NCI-H2029 (cell line): ENCODE measurements at regions not wholly inside any gene's neighbourhood (a gene's known extent, or its start where the extent isn't known, plus 50 kb on each side); places are given as distances from the start of the nearest gene placed in this dataset.

ENCODE experiments used
- DNase-seq: peaks from one replicate; lab custom pipeline; 2025; lab: John Stamatoyannopoulos, UW

- no peak for DNase-seq
Measured at GRCh38 chr3:31142543-31142942, 248.1 kb upstream of the GADL1 start.

GRCh38 chr3:31145062-31145461, 250.6 kb upstream of the GADL1 start:
- DNase-seq, result no peak

GRCh38 chr3:31147550-31147949, 253.1 kb upstream of the GADL1 start:
- no peak for DNase-seq

- no peak for DNase-seq
Measured at GRCh38 chr3:31157047-31157694, 262.7 kb upstream of the GADL1 start.

- DNase-seq, result no peak
Measured at GRCh38 chr3:31157893-31158620, 263.6 kb upstream of the GADL1 start.

- no peak for DNase-seq
Measured at GRCh38 chr3:31159331-31160039, 265.0 kb upstream of the GADL1 start.

- DNase-seq, result no peak
Measured at GRCh38 chr3:31161889-31162288, 267.4 kb upstream of the GADL1 start.

- no peak for DNase-seq
Measured at GRCh38 chr3:31164381-31164780, 269.9 kb upstream of the GADL1 start.

GRCh38 chr3:31165399-31165860, 271.0 kb upstream of the GADL1 start:
- DNase-seq, result peak; percentile 87

GRCh38 chr3:31166249-31166885, 271.9 kb upstream of the GADL1 start:
- peak; percentile 19 for DNase-seq

- DNase-seq, result no peak
Measured at GRCh38 chr3:31167666-31168065, 273.2 kb upstream of the GADL1 start.

GRCh38 chr3:31170932-31171670, 276.6 kb upstream of the GADL1 start:
- DNase-seq, result no peak

- DNase-seq, result no peak
Measured at GRCh38 chr3:31172336-31172735, 277.9 kb upstream of the GADL1 start.

- DNase-seq, result no peak
Measured at GRCh38 chr3:31173118-31173718, 278.8 kb upstream of the GADL1 start.

GRCh38 chr3:31174079-31174478, 279.6 kb upstream of the GADL1 start:
- no peak for DNase-seq

GRCh38 chr3:31176045-31176444, 281.6 kb upstream of the GADL1 start:
- no peak for DNase-seq

GRCh38 chr3:31178467-31178866, 284.0 kb upstream of the GADL1 start:
- no peak for DNase-seq

GRCh38 chr3:31179768-31180167, 285.3 kb upstream of the GADL1 start:
- DNase-seq, result no peak

- DNase-seq, result no peak
Measured at GRCh38 chr3:31180274-31180673, 285.8 kb upstream of the GADL1 start.

- DNase-seq, result no peak
Measured at GRCh38 chr3:31181661-31182060, 287.2 kb upstream of the GADL1 start.

GRCh38 chr3:31182661-31183060, 288.2 kb upstream of the GADL1 start:
- no peak for DNase-seq
